Aorta (tissue), 5 donors: ENCODE measurements at regions not wholly inside any gene's neighbourhood (a gene's known extent, or its start where the extent isn't known, plus 50 kb on each side); places are given as distances from the start of the nearest gene placed in this dataset.

Source experiments
- ATAC-seq: fragments of 200-7000 bp; cut with Tn5 transposase; one replicate; pipeline ENCODE4 v1.9.1; 2022; ENCODE audit warnings: moderate library complexity; ENCODE audit not compliant: low FRiP score
- DNase-seq, 2 donors: peaks; one replicate each; pipeline ENCODE4 v3.0.0-alpha.2; 2020
- H3K27ac ChIP-seq, 2 donors: one replicate each; pipeline ENCODE4 v1.5.1; 2013; ENCODE audit warnings: low read length in 2 of 2, mild to moderate bottlenecking in 2 of 2, moderate library complexity in 2 of 2, control low read depth in 1 of 2, inconsistent platforms in 1 of 2, low read depth in 1 of 2
- H3K27me3 ChIP-seq, 2 donors: one replicate each; pipeline ENCODE4 v1.6.1; 2013; ENCODE audit warnings: control low read depth in 1 of 2, low read length in 1 of 2, mild to moderate bottlenecking in 1 of 2, moderate library complexity in 1 of 2; ENCODE audit not compliant: insufficient read depth in 2 of 2, control insufficient read depth in 1 of 2
- H3K36me3 ChIP-seq, 2 donors: one replicate each; pipeline ENCODE4 v1.6.1; 2013; ENCODE audit warnings: control low read depth in 1 of 2, low read length in 1 of 2, mild to moderate bottlenecking in 1 of 2; ENCODE audit not compliant: insufficient read depth in 2 of 2, control insufficient read depth in 1 of 2
- H3K4me1 ChIP-seq, 2 donors: one replicate each; pipeline ENCODE4 v1.6.1; 2013; ENCODE audit warnings: low read length in 2 of 2, control low read depth in 1 of 2, mild to moderate bottlenecking in 1 of 2, moderate library complexity in 1 of 2; ENCODE audit not compliant: insufficient read depth in 2 of 2, control insufficient read depth in 1 of 2
- H3K4me3 ChIP-seq, 2 donors: one replicate each; pipeline ENCODE4 v1.5.1; 2013; ENCODE audit warnings: low read length in 2 of 2, control low read depth in 1 of 2, mild to moderate bottlenecking in 1 of 2
- H3K9me3 ChIP-seq: one replicate; pipeline ENCODE4 v1.6.1; 2013; ENCODE audit warnings: mild to moderate bottlenecking, low read length; ENCODE audit not compliant: control insufficient read depth
- WGBS, 2 donors: extraction: QIAGEN DNeasy Blood & Tissue Kit; methylation state at CpG; one replicate each; pipeline ENCODE4 v1.1.7; 2013; 5-methylcytosine and 5-hydroxymethylcytosine counted together
- intact Hi-C, 2 donors: fragments of 100-400 bp; cut with DNase I; formaldehyde crosslinking; loops; one replicate each; pipeline versions ENCODE4 v1.14.2 to v1.15.0; 2022
- donor health status: healthy with polysubstance abuse.
- donor health status: Bipolar disorder and iron deficiency.
- donor health status: DM: no; HTN: no; CAD: no.
- donor health status: DM: no; HTN: no; CAD: no.
- donor health status: DM: yes; HTN: yes; CAD: no.

DNA sequence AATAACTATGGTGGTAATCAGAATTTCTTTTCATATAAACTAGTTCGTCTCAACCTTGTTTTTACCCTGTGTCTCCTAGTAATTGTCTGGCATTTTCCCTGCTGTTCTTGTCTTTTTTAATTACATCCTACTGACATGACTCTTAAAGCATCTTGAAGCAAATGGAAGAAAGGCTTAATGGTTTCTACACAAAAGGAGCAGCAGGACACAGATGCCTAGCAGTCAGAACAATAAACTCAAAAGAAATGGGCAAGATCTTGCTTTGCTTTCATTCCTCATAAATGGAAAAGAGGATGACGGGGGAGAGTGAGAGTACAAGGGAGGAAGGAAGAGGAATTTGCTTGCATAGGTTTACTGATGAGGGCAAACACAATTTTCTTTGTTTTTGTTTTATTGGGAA, 293.2 kb upstream of the EMCN start:
- Histone ChIP-seq H3K4me1 (peaks cover 0 to 3% of the 10 kb centered on the region in 2 donors), H3K9me3 (no peaks in the 10 kb centered on the region), H3K4me3 (no peak overlapping the region), H3K27ac (no peak overlapping the region), H3K27me3 (no peaks in the 10 kb centered on the region), H3K36me3 (no peaks in the 10 kb centered on the region)
- DNase-seq (no peak), ATAC-seq (no peak)
- intact Hi-C loops: no loop called here
- WGBS, 2 donors: 66 to 89% methylated on average over 2 of the region's 2 CpGs

DNA sequence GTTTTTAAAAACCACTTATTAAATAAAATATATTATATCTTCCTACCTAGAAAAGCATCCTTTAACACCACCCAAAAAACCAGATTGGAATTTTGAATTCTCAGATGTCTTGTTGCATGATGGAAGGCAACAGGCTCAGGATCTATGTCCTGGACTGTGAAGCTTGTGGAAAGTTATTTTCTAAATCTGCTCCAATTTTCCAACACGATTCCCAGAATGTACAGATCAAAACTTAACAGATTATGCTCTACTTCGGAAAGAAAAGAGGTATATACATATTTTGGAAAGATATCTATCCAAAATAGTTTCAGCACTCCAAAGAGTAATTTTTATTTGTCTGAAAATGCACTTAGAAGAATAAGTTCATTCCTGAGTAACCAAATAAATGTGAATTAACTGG, 291.7 kb upstream of the EMCN start:
- peaks cover 0 to 3% of the 10 kb centered on the region in 2 donors for H3K4me1 ChIP-seq
- no peak overlapping the region for H3K27ac ChIP-seq
- 13 to 22% methylated on average over 2 of the region's 2 CpGs for WGBS, 2 donors
- no peaks in the 10 kb centered on the region for H3K36me3 ChIP-seq
- H3K9me3 ChIP-seq: no peaks in the 10 kb centered on the region
- no peak for DNase-seq
- H3K27me3 ChIP-seq: no peaks in the 10 kb centered on the region
- ATAC-seq: no peak
- H3K4me3 ChIP-seq: no peak overlapping the region
- intact Hi-C loops: no loop called here

- ATAC-seq (no peak), DNase-seq (no peak)
- Histone ChIP-seq H3K9me3 (no peaks in the 10 kb centered on the region), H3K4me3 (no peak overlapping the region), H3K27ac (no peak overlapping the region), H3K4me1 (peaks cover 0 to 3% of the 10 kb centered on the region in 2 donors), H3K36me3 (no peaks in the 10 kb centered on the region), H3K27me3 (no peaks in the 10 kb centered on the region)
- intact Hi-C loops: no loop called here
Observed at GRCh38 chr4:100806988-100807387, 289.2 kb upstream of the EMCN start.

GRCh38 chr4:100805538-100805937, 287.7 kb upstream of the EMCN start:
- DNase-seq (no peak), ATAC-seq (no peak)
- H3K27me3 ChIP-seq: no peaks in the 10 kb centered on the region
- H3K9me3 ChIP-seq: no peaks in the 10 kb centered on the region
- peaks cover 0 to 3% of the 10 kb centered on the region in 2 donors for H3K4me1 ChIP-seq
- no peak overlapping the region for H3K4me3 ChIP-seq
- H3K27ac ChIP-seq: no peak overlapping the region
- WGBS, 2 donors: 88 to 90% methylated on average over 7 of the region's 7 CpGs
- intact Hi-C loops: no loop called here
- H3K36me3 ChIP-seq: no peaks in the 10 kb centered on the region

GRCh38 chr4:100804576-100805360, 286.9 kb upstream of the EMCN start:
- Histone ChIP-seq H3K4me3 (no peak overlapping the region), H3K27ac (no peak overlapping the region), H3K9me3 (no peaks in the 10 kb centered on the region), H3K36me3 (no peaks in the 10 kb centered on the region), H3K4me1 (peaks cover 0 to 3% of the 10 kb centered on the region in 2 donors), H3K27me3 (no peaks in the 10 kb centered on the region)
- no peak for ATAC-seq
- intact Hi-C loops: no loop called here
- no peak for DNase-seq
- WGBS, 2 donors: 89 to 91% methylated on average over 6 of the region's 6 CpGs

- H3K4me3 ChIP-seq: no peak overlapping the region
- 91 to 94% methylated on average over 2 of the region's 2 CpGs for WGBS, 2 donors
- intact Hi-C loops: no loop called here
- no peak overlapping the region for H3K27ac ChIP-seq
- DNase-seq: no peak
- no peaks in the 10 kb centered on the region for H3K36me3 ChIP-seq
- H3K4me1 ChIP-seq: peaks cover 0 to 3% of the 10 kb centered on the region in 2 donors
- no peaks in the 10 kb centered on the region for H3K27me3 ChIP-seq
- H3K9me3 ChIP-seq: no peaks in the 10 kb centered on the region
- no peak for ATAC-seq
Observed at GRCh38 chr4:100803751-100804150, 285.9 kb upstream of the EMCN start.

DNA sequence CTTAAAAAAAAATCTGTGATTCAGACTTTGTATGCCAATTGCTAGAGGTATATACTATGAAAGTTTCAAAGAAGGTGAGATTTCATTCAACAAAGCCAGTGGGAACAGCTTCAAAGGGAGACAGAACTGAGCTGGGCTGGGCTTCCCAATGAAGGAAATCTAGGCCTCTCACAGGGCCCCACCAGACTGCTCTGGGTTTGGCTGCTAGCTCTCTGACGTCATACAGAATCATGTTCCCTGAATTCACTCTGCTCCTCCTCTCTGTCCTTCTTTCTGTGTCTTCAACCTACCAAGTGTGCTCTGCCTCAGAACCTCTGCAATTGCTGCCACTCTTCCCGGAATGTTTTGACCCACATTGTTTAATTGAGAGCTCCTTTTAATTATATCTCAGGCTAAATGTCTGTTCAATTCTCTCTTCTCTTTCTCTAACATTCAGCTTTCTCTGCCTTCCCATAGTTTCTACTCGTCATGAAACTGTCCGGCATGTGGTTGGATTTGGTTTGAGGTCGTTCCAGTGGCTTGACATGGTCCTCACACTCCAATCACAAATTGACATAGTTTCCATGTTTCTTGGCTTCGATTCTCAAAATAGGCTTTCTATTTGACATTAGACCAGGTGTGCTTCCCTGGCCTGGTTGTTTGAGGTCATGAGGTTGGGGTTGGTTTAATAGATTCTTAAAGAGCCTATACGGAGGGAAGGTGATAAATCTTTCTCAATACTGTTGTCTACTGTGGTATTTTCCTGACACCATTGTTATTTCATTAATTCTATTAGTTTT, 282.1 kb upstream of the EMCN start:
- intact Hi-C loops: no loop called here
- 90 to 94% methylated on average over 7 of the region's 7 CpGs for WGBS, 2 donors
- Histone ChIP-seq H3K27me3 (no peaks in the 10 kb centered on the region), H3K27ac (no peak overlapping the region), H3K4me1 (no peaks in the 10 kb centered on the region), H3K4me3 (no peak overlapping the region), H3K36me3 (no peaks in the 10 kb centered on the region), H3K9me3 (no peaks in the 10 kb centered on the region)
- DNase-seq: no peak
- ATAC-seq: no peak

GRCh38 chr4:100797791-100798190, 280.0 kb upstream of the EMCN start:
- 0% methylated on average over 1 of the region's 1 CpG for WGBS, 2 donors
- DNase-seq: no peak
- no peaks in the 10 kb centered on the region for H3K4me1 ChIP-seq
- intact Hi-C loops: no loop called here
- H3K36me3 ChIP-seq: no peaks in the 10 kb centered on the region
- no peak for ATAC-seq
- no peak overlapping the region for H3K27ac ChIP-seq
- no peaks in the 10 kb centered on the region for H3K27me3 ChIP-seq
- H3K9me3 ChIP-seq: no peaks in the 10 kb centered on the region
- H3K4me3 ChIP-seq: no peak overlapping the region

DNA sequence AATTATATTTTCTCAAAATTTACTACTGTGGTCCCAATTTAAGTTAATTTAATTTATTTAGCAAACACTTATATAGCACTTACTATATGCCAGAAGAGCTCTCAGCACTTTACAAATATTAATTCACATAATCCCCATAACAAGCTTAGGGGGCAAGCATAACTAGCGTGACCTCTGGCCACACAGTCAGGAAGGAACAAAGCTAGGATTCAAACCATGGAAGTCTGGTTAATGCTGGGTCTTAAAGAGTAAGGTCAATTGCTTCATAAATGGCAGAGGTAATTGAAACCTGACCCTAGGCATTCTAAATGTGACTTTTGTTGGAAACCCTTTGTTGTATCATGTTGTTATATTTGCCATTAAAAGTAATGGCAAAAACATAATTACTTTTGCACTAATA, 279.5 kb upstream of the EMCN start:
- no peaks in the 10 kb centered on the region for H3K4me1 ChIP-seq
- no peak overlapping the region for H3K4me3 ChIP-seq
- H3K27me3 ChIP-seq: no peaks in the 10 kb centered on the region
- no peaks in the 10 kb centered on the region for H3K36me3 ChIP-seq
- DNase-seq (no peak), ATAC-seq (no peak)
- H3K27ac ChIP-seq: no peak overlapping the region
- 97 to 100% methylated on average over 1 of the region's 1 CpG for WGBS, 2 donors
- no peaks in the 10 kb centered on the region for H3K9me3 ChIP-seq
- intact Hi-C loops: no loop called here
